ENCODE measurements at regions not wholly inside any gene's neighbourhood (a gene's known extent, or its start where the extent isn't known, plus 50 kb on each side); places are given as distances from the start of the nearest gene placed in this dataset.
"Not testable (repeated sequence)": the region's sequence is repeated elsewhere in the genome, so short reads cannot be mapped to it uniquely, and the experiment has no call there.

DNA sequence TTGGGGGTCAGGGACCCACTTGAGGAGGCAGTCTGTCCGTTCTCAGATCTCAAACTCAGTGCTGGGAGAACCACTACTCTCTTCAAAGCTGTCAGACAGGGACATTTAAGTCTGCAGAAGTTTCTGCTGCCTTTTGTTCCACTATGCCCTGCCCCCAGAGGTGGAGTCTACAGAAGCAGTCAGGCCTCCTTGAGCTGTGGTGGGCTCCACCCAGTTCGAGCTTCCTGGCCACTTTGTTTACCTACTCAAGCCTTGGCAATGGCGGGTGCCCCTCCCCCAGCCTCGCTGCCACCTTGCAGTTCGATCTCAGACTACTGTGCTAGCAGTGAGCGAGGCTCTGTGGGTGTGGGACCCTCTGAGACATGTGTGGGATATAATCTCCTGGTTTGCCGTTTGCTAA is 122.7 kb downstream of the GPR65 start:
- TF ChIP-seq, protein P1, sequence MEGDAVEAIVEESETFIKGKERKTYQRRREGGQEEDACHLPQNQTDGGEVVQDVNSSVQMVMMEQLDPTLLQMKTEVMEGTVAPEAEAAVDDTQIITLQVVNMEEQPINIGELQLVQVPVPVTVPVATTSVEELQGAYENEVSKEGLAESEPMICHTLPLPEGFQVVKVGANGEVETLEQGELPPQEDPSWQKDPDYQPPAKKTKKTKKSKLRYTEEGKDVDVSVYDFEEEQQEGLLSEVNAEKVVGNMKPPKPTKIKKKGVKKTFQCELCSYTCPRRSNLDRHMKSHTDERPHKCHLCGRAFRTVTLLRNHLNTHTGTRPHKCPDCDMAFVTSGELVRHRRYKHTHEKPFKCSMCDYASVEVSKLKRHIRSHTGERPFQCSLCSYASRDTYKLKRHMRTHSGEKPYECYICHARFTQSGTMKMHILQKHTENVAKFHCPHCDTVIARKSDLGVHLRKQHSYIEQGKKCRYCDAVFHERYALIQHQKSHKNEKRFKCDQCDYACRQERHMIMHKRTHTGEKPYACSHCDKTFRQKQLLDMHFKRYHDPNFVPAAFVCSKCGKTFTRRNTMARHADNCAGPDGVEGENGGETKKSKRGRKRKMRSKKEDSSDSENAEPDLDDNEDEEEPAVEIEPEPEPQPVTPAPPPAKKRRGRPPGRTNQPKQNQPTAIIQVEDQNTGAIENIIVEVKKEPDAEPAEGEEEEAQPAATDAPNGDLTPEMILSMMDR (IDR thresholded peaks at IDR 0.05) = not testable (repeated sequence)
- not testable (repeated sequence) for TF ChIP-seq EP300 (IDR thresholded peaks at IDR 0.05)
